RWPE1 (cell line): ENCODE measurements at regions not wholly inside any gene's neighbourhood (a gene's known extent, or its start where the extent isn't known, plus 50 kb on each side); places are given as distances from the start of the nearest gene placed in this dataset.

Source experiments
- CTCF ChIA-PET: fragments of 350-600 bp; sonication (Branson Sonifier 250); formaldehyde crosslinking; extraction: SDS; loops from one replicate; lab custom pipeline; 2021; lab: Yijun Ruan, JAX
- POLR2A ChIA-PET: fragments of 400-600 bp; formaldehyde crosslinking; extraction: SDS; loops from one replicate; lab custom pipeline; 2020; ENCODE audit warnings: antibody characterized with exemption; ENCODE audit not compliant: low non-redundant PET; lab: Yijun Ruan, JAX
- DNase-seq: peaks from one replicate; pipeline ENCODE4 v3.0.0; 2012; ENCODE audit warnings: low spot score
- H3K27ac ChIP-seq: fragments of 450-650 bp; 2 replicates; pipeline ENCODE4 v1.5.1; 2017
- TF ChIP-seq, protein P1 (sequence below): fragments of 450-650 bp; conservative IDR thresholded peaks from 2 replicates; pipeline ENCODE4 v1.5.1; 2017; ENCODE audit warnings: low read depth, mild to moderate bottlenecking

DNA sequence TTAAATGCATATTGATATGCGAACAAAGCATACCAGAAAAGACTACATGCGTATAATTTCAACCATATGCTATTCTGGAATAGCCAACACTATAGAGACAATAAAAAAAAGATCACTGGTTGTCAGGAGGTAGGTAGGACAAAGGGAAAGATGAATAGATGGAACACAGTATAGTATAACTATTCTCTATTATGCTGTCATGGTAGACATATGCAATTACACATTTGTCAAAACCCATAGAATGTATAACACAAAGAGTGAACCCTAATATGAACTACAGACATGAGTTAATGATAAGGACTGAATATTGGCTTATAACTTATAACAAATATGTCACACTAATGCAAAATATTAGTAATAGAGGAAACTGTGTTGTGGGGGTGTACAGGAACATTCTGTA, 460.8 kb downstream of the TAF11L14 start:
- no peak for DNase-seq
- ChIA-PET POLR2A (no interaction called here), CTCF (no interaction called here)
- no peak overlapping the region for H3K27ac ChIP-seq
- TF ChIP-seq, protein P1, sequence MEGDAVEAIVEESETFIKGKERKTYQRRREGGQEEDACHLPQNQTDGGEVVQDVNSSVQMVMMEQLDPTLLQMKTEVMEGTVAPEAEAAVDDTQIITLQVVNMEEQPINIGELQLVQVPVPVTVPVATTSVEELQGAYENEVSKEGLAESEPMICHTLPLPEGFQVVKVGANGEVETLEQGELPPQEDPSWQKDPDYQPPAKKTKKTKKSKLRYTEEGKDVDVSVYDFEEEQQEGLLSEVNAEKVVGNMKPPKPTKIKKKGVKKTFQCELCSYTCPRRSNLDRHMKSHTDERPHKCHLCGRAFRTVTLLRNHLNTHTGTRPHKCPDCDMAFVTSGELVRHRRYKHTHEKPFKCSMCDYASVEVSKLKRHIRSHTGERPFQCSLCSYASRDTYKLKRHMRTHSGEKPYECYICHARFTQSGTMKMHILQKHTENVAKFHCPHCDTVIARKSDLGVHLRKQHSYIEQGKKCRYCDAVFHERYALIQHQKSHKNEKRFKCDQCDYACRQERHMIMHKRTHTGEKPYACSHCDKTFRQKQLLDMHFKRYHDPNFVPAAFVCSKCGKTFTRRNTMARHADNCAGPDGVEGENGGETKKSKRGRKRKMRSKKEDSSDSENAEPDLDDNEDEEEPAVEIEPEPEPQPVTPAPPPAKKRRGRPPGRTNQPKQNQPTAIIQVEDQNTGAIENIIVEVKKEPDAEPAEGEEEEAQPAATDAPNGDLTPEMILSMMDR = no peak

DNA sequence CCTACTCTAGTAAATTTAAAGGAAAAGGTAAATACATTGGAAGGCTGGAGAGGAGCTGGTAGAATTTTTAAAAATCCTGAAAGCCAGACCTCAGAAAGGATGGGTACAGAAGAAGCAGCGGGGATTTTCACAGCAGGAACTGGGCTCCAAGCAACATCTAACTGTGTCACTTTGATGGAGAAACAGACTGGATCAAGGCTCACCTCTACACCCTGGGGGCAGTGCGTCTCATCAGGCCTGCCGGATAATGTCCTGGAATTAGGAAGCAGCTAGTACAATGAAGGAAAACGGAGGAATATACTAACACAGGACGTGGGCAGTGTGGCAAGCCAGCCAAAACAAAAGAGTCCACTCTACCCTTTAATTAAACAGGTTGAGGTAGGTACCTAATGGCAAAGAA, 463.6 kb downstream of the TAF11L14 start:
- no peak overlapping the region for H3K27ac ChIP-seq
- TF ChIP-seq, protein P1 = no peak
- no peak for DNase-seq
- CTCF ChIA-PET = no interaction called here
- POLR2A ChIA-PET = no interaction called here

DNA sequence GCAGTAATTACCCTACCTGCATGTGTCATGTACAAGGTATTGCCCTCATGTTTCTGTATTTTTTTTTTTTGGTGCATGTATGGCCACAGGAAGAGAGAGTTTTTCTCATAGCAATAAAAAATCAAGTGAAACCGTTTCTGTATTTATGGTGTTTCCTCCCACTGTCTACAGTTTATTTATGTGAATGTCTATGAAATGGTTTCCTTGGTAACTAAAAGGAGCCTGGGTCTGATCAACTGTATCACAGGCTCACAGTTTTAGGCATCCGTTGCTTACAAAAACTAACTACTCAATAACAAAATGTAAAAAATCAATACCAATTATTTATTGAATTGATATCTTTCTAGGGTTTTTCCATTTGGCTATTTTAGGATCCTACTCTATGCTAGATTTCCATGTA, 464.4 kb downstream of the TAF11L14 start:
- CTCF ChIA-PET = interaction anchor here (0.7 kb wide), 1 partner anchor 10 kb away, joined by 3 read pairs; no protein-coding TSS in a partner anchor
- POLR2A ChIA-PET = no interaction called here
- TF ChIP-seq, protein P1 = no peak
- H3K27ac ChIP-seq = no peak overlapping the region
- DNase-seq = no peak

DNA sequence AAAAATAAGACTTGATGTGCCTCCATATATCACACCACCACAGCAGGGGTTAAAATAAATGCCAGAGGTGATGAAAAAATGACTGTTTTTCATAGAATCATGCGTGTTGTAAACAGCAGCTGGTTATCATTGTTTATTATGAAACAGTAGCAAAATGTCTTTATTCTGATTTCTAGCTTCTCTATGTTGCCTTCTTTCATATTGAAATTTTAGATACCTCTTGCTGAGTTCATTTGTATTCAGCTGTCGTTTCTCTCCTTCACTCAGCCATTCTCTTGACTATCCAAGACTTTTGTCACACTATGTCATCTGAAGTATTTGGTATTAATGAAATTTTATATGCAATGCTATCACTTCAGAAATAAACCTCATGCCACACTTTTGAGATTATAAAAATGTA, 465.0 kb downstream of the TAF11L14 start:
- ChIA-PET CTCF (no interaction called here), POLR2A (no interaction called here)
- TF ChIP-seq, protein P1 = no peak
- no peak overlapping the region for H3K27ac ChIP-seq
- no peak for DNase-seq

DNA sequence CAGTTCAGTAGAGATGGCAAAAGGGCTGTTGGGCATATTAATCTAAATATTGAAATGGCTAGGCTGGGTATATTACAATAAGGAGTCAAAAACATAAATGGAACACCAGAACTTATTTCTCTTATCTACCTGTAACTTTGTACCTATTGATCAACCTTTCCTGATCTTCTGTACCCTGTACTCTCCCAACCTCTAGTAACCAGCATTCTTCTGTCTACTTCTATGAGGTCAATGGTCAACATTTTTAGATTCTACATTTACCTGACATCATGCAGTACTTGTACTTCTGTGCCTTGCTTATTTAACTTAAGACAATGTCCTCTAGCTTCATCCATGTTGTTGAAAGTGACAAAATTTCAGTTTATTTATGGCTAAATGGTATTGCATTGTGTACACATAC, 467.3 kb downstream of the TAF11L14 start:
- no peak for DNase-seq
- ChIA-PET CTCF (interaction anchor here (0.5 kb wide), 1 partner anchor 12 kb away, joined by 5 read pairs; no protein-coding TSS in a partner anchor), POLR2A (no interaction called here)
- H3K27ac ChIP-seq = no peak overlapping the region
- TF ChIP-seq, protein P1 = no peak

DNA sequence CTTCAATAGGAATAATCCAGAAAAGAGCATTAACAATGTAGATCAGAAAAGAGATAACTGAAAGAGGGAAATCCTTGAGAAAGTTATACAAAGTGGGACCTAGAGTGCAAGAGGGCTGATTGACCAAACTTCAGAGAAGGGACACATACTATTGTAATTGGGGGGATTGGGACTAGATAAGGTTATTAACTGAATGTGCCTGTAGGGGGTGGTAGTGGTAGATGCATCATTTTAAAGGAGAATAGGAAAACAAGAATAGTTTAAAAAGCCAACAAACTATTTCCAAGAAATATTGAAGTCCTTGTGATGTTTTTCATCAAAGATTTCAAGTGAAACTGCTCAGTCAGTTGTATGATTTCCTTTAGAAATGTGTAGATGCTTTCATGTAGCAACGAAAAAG, 468.5 kb downstream of the TAF11L14 start:
- TF ChIP-seq, protein P1 = no peak
- ChIA-PET POLR2A (no interaction called here), CTCF (no interaction called here)
- no peak overlapping the region for H3K27ac ChIP-seq
- no peak for DNase-seq

DNA sequence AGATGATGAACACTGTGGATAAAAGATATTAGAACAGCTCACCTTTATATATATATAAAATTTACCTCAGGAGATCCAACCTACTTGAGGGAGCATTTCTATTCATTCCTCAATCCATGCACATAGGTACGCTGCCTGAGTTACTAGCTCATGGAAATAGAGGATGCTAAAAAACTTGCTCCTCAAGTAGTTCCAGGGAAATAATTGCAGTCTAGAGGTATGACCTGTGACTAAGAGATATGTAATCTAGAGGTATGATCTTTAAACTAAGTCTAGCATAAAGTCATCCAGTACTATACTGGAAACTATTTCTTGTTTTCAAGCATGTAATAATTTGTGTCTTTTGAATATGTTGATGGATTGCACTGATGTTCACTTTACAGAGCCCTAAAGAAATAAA, 471.2 kb downstream of the TAF11L14 start:
- no peak overlapping the region for H3K27ac ChIP-seq
- POLR2A ChIA-PET = no interaction called here
- CTCF ChIA-PET = no interaction called here
- TF ChIP-seq, protein P1 = no peak
- DNase-seq = no peak
